GM18526 (cell line): ENCODE measurements at regions not wholly inside any gene's neighbourhood (a gene's known extent, or its start where the extent isn't known, plus 50 kb on each side); places are given as distances from the start of the nearest gene placed in this dataset.

ENCODE experiments used
- POLR2A ChIP-seq: IDR thresholded peaks from 3 replicates; pipeline ENCODE4 v1.6.1; 2011; ENCODE audit not compliant: insufficient read length; ENCODE audit errors: extremely low read depth

DNA sequence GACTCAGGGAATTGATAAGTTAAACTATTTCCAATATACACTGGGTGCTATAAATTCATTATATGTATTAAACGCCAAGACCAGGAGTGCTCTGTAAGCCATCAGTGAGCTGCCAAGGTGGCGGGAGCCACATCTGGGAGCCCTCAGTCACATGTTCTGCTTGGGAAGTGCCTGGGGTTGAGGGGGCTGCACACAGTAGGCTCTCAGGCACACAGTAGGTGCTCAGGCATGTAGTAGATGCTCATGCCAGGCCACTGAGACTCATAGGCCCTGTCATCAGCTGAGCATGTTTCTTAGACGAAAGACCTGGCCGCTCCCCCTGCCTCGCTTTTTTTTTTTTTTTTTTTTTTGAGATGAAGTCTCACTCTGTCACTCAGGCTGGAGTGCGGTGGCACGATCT lies 83.3 kb upstream of the BHLHE23 start:
- no peak for TF ChIP-seq POLR2A

DNA sequence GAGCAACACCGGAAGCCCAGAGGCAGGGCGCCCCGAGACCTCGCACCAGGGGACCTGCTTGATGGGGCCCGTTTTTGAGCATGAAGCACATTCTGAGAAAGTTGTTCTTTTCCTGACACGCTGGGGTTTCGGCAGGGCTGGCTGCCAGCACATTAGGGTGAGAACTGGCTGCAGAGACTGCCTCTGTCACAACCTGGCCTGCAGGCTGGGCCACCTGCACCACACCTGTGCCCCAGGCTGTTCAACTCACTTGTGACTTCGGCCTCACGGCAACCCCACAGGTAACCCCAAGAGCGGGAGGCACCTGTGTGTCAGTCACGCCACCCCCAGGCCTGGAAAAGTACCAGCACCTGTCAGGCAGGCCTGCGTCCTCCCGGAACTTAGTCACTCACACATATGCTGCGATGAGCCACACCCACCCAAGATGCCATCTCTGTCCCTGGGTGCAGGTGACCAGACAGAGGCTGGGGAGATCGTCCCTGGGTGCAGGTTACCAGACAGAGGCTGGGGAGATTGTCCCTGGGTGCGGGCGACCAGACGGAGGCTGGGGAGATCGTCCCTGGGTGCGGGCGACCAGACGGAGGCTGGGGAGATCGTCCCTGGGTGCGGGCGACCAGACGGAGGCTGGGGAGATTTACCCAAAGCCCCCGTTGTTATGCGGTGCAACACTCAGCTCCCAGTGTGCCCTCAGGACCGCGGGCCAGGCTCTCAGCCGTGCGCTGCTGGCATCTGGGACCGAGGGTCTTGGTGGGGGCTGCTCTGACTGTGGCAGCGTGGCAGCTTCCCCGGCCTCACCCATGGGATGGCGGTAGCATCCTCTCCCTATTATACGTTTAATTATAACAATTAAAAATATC lies 82.5 kb upstream of the BHLHE23 start:
- TF ChIP-seq POLR2A: no peak

DNA sequence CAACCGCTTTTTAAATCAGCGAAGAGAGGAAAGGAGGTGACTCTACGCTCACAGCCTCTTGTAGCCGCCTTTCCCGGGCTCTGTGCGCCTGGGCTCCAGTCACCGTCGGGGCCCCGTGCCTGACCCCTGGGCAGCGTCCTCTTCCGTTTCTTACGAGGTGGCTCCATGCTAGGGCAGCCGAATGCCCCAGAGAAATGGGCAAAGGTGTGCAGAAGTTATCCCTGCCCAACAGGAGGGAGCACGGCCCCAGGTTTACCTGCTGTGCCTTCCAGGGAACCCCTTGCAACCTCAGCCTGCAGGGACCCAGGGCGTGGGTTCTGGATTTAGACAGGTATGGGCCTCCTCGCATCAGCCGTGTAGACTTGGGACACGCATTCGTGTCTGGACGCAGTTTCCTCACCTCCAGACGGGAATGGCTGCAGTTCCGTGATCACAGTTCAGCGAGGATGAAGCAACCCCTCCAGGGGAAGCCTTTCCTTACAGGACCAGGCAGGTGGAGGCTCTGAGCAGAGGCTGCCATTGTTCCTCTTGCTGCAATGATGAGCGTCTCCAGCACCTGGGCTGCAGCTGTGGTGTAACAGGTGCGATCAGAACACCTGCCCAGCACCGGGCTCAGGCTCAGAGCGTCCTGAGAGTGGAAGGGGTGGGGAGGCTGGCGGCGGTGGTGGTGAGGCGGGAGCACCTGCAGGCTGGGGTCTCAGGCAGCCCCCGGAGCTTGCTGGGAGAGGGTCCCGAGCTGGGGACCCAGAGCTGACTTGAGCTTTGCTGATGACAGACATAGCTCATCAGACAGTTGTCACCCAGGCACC lies 81.3 kb upstream of the BHLHE23 start:
- TF ChIP-seq POLR2A: no peak

DNA sequence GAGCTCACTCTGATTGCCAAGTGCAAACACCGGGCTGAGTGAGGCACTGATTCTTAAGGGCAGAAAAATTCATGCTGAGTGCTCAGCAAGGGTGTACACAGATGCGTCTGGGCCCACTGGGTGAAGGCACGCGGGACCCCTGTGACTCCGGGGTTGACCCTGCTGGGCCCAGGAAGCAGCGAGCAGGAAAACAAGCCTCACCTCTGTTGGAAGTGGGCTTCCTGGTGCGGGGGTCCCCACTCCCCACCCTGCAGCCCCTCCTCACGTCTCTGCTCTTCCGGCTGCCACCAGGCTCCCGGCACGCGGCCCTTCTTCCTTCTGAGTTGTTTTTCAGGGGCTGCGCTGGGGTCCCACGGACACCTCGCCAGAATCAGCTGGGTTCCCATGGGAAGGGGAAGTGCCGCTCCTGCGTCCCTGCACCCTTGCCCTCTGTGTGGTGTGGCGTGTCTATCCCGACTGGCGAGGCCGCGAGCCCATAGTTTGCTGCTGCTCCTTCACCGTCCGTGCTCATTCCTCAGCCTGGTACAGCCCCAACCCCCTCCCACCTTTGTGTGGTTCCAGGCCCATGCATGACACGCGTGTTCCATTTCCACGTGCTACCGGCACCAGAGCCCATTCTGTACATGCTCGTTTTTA lies 80.6 kb upstream of the BHLHE23 start:
- TF ChIP-seq POLR2A: no peak

DNA sequence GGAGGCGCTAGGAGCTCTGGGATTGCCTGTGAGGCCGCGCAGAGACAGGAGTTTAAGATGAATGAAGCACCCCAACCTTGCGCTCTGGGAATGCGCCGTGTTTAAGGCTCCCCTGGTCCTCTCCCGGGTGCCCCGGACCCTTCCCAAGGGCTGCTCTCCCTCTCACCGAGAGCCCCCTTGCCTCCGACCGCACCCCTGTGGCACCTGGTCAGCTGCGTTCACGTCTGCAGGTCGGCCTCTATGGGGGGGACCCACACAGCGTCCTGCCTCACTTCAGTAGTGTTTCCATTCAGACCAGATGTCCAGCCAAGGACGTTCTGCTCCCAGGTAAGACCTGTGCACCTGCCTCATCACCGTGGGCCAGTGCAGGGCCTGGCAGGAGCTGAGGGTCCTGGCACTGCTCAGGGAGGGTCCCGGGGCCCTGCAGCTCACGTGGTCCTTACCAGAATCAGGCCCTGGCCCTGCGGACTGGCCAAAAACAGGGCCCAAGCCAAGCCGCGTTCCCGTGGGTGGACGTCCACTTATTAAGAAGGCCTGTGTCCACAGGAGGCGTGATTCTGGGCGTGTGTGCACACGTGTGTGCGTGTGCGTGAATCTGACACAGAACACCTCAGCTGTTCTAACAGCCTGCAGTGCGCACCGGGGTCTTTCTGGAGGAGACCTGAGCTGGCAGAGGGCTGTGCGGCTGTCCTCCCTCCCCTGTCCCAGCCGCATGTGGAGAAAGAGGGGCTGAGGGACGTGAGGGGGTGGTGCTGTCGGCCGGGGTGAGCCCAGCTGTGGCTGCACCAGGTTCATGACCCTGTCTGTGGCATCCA lies 79.9 kb upstream of the BHLHE23 start:
- no peak for TF ChIP-seq POLR2A

DNA sequence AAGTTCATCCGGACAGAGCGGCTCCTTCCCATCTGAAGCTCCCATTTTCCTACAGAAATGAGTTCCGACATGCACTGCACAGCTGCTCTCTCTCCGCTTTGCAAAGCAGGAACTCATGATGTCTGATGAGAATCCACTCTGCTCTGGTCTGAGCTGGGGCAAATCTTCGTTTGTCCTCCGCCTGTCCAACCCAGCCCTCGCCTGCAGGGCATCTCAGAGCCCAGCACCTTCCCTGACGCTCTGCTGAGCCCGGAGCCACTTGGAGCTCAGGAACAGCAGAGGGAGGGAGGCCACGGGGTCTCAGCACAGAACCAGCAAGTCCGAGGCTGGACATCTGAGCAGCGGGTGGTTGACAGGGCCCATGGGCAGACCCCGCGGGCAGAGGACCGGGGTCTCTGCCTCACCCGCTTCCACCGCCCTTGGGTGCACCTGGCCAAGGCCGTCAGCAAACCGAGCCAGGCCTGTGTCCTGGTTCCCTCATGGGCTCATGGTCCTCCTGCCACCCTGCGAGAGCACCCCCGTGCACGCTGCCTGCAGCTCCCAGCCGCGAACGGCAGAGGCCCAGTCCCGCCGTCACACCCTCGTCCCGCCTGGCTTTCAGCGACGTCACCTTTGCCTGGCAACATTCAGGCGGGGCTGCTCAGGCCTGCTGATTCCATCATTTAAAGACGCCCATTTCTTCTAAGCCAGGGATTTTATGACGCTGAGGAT lies 78.5 kb upstream of the BHLHE23 start:
- no peak for TF ChIP-seq POLR2A

DNA sequence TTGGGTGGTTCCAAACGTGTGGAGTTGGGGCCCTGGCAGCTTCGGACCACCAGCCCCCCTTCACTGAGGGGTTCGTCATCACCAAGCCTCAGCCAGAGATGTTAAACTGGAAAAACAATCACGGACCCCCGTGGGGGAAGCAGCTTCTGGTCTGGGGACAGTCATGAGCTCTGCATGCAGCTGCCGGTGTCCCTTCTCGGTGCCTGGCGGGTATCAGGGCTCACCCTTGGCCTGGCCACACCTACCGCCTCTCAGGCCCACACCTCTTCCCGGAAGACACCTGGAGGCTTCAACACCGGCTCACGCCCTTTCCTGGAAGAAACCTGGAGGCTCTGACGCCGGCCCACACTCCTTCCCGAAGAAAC lies 77.8 kb upstream of the BHLHE23 start:
- TF ChIP-seq POLR2A: no peak

DNA sequence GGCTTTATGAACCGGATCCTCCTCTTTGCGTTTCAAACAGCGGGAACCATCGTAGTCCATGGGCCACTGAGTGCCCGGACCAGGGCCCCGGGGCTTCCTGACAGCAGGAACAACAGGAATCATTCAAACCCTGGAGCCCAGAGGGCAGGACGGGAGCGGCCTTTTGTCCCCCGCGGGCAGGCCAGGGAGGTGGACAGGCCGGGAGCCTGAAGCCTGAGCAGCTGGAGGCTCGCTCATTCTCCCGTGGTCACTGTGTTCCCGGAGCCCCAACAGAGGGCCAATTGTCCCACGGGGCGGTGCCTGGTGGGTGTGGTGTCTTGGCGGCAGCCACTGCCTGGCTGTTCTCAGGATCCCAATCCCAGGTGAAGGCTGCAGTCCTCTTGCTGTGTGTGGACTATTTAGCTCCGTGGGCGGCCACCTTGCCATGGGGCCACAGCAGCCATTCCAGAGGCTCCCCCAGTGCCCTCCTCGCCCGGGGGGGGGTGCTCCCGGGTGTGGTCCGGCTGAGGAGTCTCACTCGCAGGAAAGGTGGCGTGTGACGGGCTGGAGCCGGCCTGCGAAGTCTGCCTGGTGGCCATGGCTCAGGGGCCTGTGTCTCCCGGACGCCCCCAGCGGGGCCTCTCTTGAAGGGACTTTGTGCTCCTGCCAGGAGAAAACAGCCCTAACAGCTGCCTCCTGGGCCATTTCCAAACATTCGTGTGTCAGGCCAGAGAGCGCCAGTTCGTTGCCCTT lies 77.2 kb upstream of the BHLHE23 start:
- TF ChIP-seq POLR2A: no peak

DNA sequence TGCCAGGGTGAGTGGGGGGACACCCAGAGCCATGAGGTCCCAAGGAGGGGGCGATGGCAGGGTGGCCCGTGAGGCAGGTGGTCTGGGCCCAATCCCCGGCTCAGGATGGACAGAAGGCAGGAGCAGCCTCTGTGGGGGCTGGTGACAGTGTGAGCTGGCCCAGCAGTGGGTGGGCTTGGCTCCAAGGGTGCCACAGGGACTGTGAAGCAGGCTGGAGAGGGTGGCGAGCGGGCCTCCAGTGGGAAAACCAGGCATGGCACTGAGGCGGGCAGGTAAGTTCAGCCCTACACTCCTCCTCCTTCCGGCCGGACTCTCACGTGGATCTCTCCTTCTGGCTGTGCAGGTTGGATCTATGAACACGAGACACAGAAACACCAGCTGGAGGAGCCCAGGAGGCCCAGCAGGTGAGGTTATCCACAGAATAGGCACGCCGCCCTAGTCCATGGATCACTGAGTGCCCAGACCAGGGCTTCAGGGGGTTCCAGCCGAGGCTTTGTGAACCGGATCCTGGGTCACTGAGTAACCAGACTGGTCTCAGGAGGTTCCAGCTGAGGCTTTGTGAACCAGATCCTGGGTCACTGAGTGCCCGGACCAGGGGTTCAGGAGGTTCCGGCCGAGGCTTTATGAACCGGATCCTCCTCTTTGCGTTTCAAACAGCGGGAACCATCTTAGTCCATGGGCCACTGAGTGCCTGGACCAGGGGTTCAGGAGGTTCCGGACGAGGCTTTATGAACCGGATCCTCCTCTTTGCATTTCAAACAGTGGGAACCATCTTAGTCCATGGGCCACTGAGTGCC lies 76.4 kb upstream of the BHLHE23 start:
- no peak for TF ChIP-seq POLR2A

DNA sequence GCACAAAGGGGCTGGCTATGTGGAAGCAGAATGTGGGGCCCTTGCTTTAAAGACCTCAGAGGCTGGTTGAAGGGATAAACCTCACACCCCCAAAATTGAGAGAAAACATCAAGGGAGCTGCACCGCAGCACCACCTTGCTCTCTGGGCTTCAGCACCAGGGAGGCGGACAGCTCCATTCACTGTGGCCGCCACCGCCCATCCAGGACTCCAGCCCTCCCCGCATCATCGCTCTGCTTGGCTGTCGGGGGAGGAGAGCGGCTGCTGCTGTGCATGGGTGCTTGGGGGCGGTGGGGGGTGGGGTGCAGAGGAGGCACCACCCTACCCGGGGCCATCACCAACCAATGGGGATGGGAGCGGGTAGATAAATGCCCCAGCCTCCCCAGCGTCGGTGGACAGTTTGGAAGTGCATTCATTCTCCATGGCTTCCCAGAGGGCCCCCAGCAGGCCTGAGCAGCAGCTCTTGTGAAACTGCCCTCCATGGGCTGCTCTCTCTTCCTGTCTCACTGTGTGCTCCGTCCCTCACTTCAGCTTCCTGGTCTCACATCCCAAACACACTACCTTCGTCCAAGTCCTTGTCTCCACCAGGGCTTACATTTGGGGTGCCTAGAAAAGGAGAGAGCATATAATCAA lies 75.7 kb upstream of the BHLHE23 start:
- no peak for TF ChIP-seq POLR2A

DNA sequence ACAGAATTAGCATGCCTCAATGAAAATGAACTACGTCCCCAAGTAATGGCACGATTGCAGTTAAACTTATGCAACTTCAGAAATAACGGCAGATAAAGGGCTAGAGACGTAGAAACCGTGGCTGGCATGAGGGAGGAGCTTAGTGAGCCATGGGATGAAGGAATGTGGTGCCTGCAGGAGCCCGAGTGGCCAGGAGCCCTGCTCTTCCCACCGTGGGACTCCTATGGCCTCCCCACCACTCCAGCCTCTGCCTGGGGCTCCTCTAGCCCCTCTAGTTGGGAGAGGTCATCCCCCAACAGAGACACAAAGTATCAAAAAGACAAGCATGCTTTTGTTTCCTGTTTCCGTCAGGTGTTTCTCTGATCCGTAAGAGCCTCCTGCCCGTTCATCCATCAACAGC lies 75.1 kb upstream of the BHLHE23 start:
- TF ChIP-seq POLR2A: no peak

DNA sequence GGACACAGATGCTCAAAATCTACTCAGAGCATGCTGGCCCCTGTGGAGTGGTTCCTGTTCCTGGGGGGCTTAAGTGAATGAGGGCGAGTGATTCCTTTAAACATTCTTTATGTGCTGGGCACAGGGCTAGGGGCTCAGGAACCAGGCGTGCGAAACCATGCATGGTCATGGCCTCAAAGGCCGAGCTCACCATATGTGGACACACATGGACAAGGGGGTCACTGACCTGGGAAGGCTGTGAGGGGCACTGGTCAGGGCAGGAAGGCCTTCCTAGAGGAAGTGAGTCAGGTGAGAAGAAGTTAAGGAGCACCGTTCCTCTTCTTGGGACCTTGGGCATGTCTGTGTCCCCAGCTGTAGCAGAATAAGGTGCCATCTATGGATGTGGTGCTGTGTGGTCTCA lies 74.6 kb upstream of the BHLHE23 start:
- no peak for TF ChIP-seq POLR2A

DNA sequence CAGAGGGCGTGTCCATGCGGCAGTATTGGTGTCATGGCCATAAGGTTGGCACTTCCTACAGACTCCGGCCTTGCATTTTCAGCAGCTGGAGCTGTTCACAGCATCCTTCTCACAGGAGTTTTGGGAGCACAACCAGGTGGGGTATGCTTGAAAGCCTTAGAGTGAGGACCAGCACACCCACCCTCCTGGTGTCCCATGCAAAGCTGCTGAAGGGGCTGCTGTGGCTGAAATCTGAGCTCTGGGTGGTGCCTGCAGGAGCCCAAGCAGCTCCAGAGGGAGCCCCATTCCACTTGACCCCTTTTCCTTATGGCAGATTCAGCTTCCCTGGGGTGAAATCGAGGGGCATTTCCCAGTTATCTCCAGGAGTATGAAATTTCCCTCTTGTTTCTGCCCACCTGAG lies 74.0 kb upstream of the BHLHE23 start:
- no peak for TF ChIP-seq POLR2A
